Endodermal cell (in vitro differentiated cells): ENCODE measurements at regions not wholly inside any gene's neighbourhood (a gene's known extent, or its start where the extent isn't known, plus 50 kb on each side); places are given as distances from the start of the nearest gene placed in this dataset.

Experiments used
- DNase-seq: peaks from one replicate; pipeline ENCODE4 v3.0.0-alpha.2; 2017
- H3K27ac ChIP-seq: 2 replicates; pipeline ENCODE4 v1.5.1; 2013; ENCODE audit warnings: mild to moderate bottlenecking, low read depth, low read length, moderate library complexity
- H3K27me3 ChIP-seq: 2 replicates; pipeline ENCODE4 v1.6.1; 2013; ENCODE audit warnings: mild to moderate bottlenecking, low read length, moderate library complexity; ENCODE audit not compliant: insufficient read depth, control insufficient read depth, poor library complexity, severe bottlenecking
- H3K36me3 ChIP-seq: 2 replicates; pipeline ENCODE4 v1.7.0; 2013; ENCODE audit warnings: mild to moderate bottlenecking, low read length, moderate library complexity; ENCODE audit not compliant: control insufficient read depth, insufficient read depth
- H3K4me1 ChIP-seq: one replicate; pipeline ENCODE4 v1.7.0; 2013; ENCODE audit warnings: low read length; ENCODE audit not compliant: control insufficient read depth, insufficient read depth
- H3K4me3 ChIP-seq: 2 replicates; pipeline ENCODE4 v1.5.1; 2013; ENCODE audit warnings: mild to moderate bottlenecking, low read length, moderate library complexity
- H3K9ac ChIP-seq: 2 replicates; pipeline ENCODE4 v1.6.1; 2013; ENCODE audit warnings: mild to moderate bottlenecking, low read length, moderate library complexity; ENCODE audit not compliant: poor library complexity, severe bottlenecking; ENCODE audit errors: extremely low read depth
- H3K9me3 ChIP-seq: 2 replicates; pipeline ENCODE4 v1.6.1; 2013; ENCODE audit warnings: mild to moderate bottlenecking, low read length, moderate library complexity; ENCODE audit not compliant: control insufficient read depth
- H3K27ac Mint-ChIP-seq: 2 replicates; pipeline ENCODE4 v1.8.0; 2020; ENCODE audit warnings: mixed read lengths
- H3K27me3 Mint-ChIP-seq: 2 replicates; pipeline ENCODE4 v1.8.0; 2021; ENCODE audit warnings: mild to moderate bottlenecking, mixed read lengths; ENCODE audit not compliant: insufficient read depth
- H3K36me3 Mint-ChIP-seq: 2 replicates; pipeline ENCODE4 v1.8.0; 2020; ENCODE audit warnings: low read depth, mixed read lengths
- H3K4me1 Mint-ChIP-seq: 2 replicates; pipeline ENCODE4 v1.8.0; 2020; ENCODE audit warnings: mixed read lengths
- H3K4me3 Mint-ChIP-seq: 2 replicates; pipeline ENCODE4 v1.8.0; 2020; ENCODE audit warnings: mild to moderate bottlenecking, moderate library complexity, mixed read lengths
- H3K9me3 Mint-ChIP-seq: 2 replicates; pipeline ENCODE4 v1.8.0; 2020; ENCODE audit warnings: mild to moderate bottlenecking, mixed read lengths
- WGBS, 2 experiments: methylation state at CpG; one replicate each; pipeline versions ENCODE4 v1.1.5 to v1.1.7; 2013; ENCODE audit warnings: missing lambda C conversion rate in 2 of 2, mixed read lengths in 1 of 2; ENCODE audit not compliant: insufficient coverage in 1 of 2, insufficient read length in 1 of 2; 5-methylcytosine and 5-hydroxymethylcytosine counted together
- TF ChIP-seq, protein P1 (sequence below): fragments of 200-600 bp; sonication (generic); conservative IDR thresholded peaks from 2 replicates; pipeline ENCODE4 v1.5.0; 2021; ENCODE audit warnings: antibody characterized with exemption, mild to moderate bottlenecking

GRCh38 chr18:28824183-28824574 is 647.2 kb upstream of the CDH2 start:
- H3K27me3 ChIP-seq = no peaks in the 10 kb centered on the region
- no peaks in the 10 kb centered on the region for H3K4me1 ChIP-seq
- no peak overlapping the region for H3K9ac ChIP-seq
- no peak overlapping the region for H3K27ac Mint-ChIP-seq
- DNase-seq = no peak
- no peaks in the 10 kb centered on the region for H3K9me3 Mint-ChIP-seq
- H3K36me3 ChIP-seq = no peaks in the 10 kb centered on the region
- H3K4me3 Mint-ChIP-seq = no peak overlapping the region
- no peaks in the 10 kb centered on the region for H3K36me3 Mint-ChIP-seq
- no peak overlapping the region for H3K4me3 ChIP-seq
- 87 to 100% methylated on average over 1 to 2 of the region's 2 CpGs for WGBS, 2 experiments
- H3K27me3 Mint-ChIP-seq = no peaks in the 10 kb centered on the region
- no peaks in the 10 kb centered on the region for H3K9me3 ChIP-seq
- no peak overlapping the region for H3K27ac ChIP-seq
- TF ChIP-seq, protein P1, sequence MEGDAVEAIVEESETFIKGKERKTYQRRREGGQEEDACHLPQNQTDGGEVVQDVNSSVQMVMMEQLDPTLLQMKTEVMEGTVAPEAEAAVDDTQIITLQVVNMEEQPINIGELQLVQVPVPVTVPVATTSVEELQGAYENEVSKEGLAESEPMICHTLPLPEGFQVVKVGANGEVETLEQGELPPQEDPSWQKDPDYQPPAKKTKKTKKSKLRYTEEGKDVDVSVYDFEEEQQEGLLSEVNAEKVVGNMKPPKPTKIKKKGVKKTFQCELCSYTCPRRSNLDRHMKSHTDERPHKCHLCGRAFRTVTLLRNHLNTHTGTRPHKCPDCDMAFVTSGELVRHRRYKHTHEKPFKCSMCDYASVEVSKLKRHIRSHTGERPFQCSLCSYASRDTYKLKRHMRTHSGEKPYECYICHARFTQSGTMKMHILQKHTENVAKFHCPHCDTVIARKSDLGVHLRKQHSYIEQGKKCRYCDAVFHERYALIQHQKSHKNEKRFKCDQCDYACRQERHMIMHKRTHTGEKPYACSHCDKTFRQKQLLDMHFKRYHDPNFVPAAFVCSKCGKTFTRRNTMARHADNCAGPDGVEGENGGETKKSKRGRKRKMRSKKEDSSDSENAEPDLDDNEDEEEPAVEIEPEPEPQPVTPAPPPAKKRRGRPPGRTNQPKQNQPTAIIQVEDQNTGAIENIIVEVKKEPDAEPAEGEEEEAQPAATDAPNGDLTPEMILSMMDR = no peak
- H3K4me1 Mint-ChIP-seq = peaks cover 4% of the 10 kb centered on the region

DNA sequence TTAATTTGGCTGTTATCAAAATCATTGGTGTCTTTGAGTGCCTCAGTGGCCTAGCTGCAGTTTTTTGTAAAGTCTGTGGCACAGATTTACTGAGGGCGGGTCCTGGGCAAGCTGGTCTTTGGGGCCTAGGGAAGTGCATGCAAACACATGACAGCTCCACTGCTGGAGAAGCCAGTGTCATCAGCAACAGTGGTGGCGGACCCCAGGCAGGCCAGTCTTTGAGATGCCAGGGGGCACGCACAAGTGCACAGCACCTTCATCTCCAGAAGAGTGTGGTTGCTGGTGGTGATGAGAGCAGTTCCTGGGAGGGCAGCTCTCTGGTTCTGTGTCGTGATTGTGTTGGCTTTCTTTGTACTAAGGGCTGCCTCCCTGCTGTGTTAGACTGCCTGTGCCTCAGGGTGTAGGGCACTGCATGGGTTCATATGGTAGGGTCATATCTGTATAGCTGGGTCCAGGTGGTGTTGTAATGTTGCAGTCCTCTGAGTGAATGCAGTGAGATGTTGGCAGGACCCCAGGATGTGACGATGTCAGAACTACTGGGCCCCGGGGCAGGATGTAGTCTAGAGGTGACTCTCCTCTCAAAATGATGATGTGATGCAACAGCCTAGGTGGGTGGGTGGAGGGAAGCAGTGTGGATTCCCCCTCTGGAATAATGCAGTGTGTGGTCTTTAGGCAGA is 646.7 kb upstream of the CDH2 start:
- Mint-ChIP-seq H3K4me3 (no peak overlapping the region), H3K36me3 (no peaks in the 10 kb centered on the region), H3K27me3 (no peaks in the 10 kb centered on the region), H3K27ac (no peak overlapping the region), H3K4me1 (peaks cover 4% of the 10 kb centered on the region), H3K9me3 (no peaks in the 10 kb centered on the region)
- WGBS, 2 experiments = 80 to 93% methylated on average over 3 to 6 of the region's 6 CpGs
- Histone ChIP-seq H3K9ac (no peak overlapping the region), H3K36me3 (no peaks in the 10 kb centered on the region), H3K4me3 (no peak overlapping the region), H3K9me3 (no peaks in the 10 kb centered on the region), H3K27me3 (no peaks in the 10 kb centered on the region), H3K27ac (no peak overlapping the region), H3K4me1 (no peaks in the 10 kb centered on the region)
- TF ChIP-seq, protein P1 = no peak
- no peak for DNase-seq

DNA sequence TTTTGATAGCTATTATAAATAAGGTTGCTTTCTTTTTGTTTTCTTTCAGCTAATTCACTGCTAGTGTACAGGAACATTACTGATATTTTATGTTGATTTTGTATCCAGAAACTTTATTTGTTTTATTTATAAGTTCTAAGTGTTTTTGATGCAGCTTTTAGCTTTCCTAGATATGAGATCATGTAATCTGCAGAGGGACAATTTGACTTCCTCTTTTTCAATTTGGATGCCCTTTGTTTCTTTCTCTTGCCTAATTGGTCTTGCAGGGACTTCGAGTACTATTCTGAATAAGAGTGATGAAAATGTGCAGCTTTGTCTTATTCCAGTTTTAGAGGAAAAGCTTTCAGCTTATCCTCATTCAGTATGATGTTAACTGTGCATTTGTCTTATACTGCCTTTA is 643.4 kb upstream of the CDH2 start:
- Histone ChIP-seq H3K27me3 (no peaks in the 10 kb centered on the region), H3K9ac (no peak overlapping the region), H3K4me1 (no peaks in the 10 kb centered on the region), H3K9me3 (no peaks in the 10 kb centered on the region), H3K4me3 (no peak overlapping the region), H3K36me3 (no peaks in the 10 kb centered on the region), H3K27ac (no peak overlapping the region)
- Mint-ChIP-seq H3K9me3 (no peaks in the 10 kb centered on the region), H3K4me3 (no peak overlapping the region), H3K36me3 (no peaks in the 10 kb centered on the region), H3K27ac (no peak overlapping the region), H3K4me1 (no peaks in the 10 kb centered on the region), H3K27me3 (no peaks in the 10 kb centered on the region)
- DNase-seq = no peak
- TF ChIP-seq, protein P1 = no peak
- WGBS, 2 experiments = 80% methylated on average over 1 of the region's 1 CpG; no CpG with 5 or more reads in 1 of the 2 experiments
